Breast epithelium (tissue), 3 donors: ENCODE measurements at regions not wholly inside any gene's neighbourhood (a gene's known extent, or its start where the extent isn't known, plus 50 kb on each side); places are given as distances from the start of the nearest gene placed in this dataset.

ENCODE experiments used
- CTCF ChIP-seq, 3 donors: fragments of 450-650 bp; IDR thresholded peaks; one replicate each; pipeline ENCODE4 v1.5.1; 2016 to 2017; ENCODE audit warnings: antibody characterized with exemption in 3 of 3, mild to moderate bottlenecking in 3 of 3, moderate library complexity in 3 of 3
- POLR2AphosphoS5 ChIP-seq, 3 donors: sonication (generic); formaldehyde crosslinking; IDR thresholded peaks; one replicate each; pipeline ENCODE4 v1.6.1; 2017; ENCODE audit warnings: antibody characterized with exemption in 3 of 3

- no peak for TF ChIP-seq CTCF (IDR thresholded peaks at IDR 0.05)
- TF ChIP-seq POLR2AphosphoS5 (IDR thresholded peaks at IDR 0.05): no peak
Measured at GRCh38 chr6:137547186-137547585, 53.0 kb upstream of the OLIG3 start.
